ENCODE measurements at regions not wholly inside any gene's neighbourhood (a gene's known extent, or its start where the extent isn't known, plus 50 kb on each side); places are given as distances from the start of the nearest gene placed in this dataset.

GRCh38 chr1:219797683-219798082, 130.7 kb downstream of the SLC30A10 start:
- Histone ChIP-seq H3K36me3 (ENCODE audit: control insufficient read depth, insufficient read depth, low read length) (no peaks in the 10 kb centered on the region), H3K4ac (ENCODE audit: low read depth, low read length) (no peak overlapping the region), H3K18ac (ENCODE audit: low read depth, low read length) (peak overlapping the region; percentile 78; the same call in 1 of the 2 replicates), H3K9ac (ENCODE audit: low read depth, low read length) (no peak overlapping the region), H3K9me3 (ENCODE audit: control insufficient read depth, insufficient read depth, low read length) (no peaks in the 10 kb centered on the region), H4K20me1 (ENCODE audit: insufficient read depth, low read length) (no peaks in the 10 kb centered on the region), H3K4me3 (ENCODE audit: insufficient read depth, low read depth, low read length) (no peak overlapping the region), H4K8ac (ENCODE audit: low read depth in 2 of 2, low read length in 2 of 2) (no peak overlapping the region), H2BK120ac (ENCODE audit: low read depth, low read length) (peak overlapping the region; percentile 10; the same call in 1 of the 2 replicates), H3K27ac (ENCODE audit: insufficient read depth, low read length) (no peak overlapping the region), H2AK9ac (replicated peaks; ENCODE audit: low read depth, low read length, poor library complexity) (no peak overlapping the region), H2BK20ac (ENCODE audit: low read depth, low read length) (no peak overlapping the region; the same call in 1 of the 2 replicates), H3K9me1 (ENCODE audit: insufficient read depth, low read length) (no peaks in the 10 kb centered on the region), H2AFZ (replicated peaks; ENCODE audit: low read length, poor library complexity) (no peak overlapping the region), H3K14ac (replicated peaks; ENCODE audit: low read depth, low read length) (no peak overlapping the region), H3K4me2 (ENCODE audit: low read depth, low read length) (no peak overlapping the region), H2AK5ac (ENCODE audit: low read depth, low read length) (no peak overlapping the region), H4K91ac (ENCODE audit: insufficient read depth, low read depth, low read length) (no peak overlapping the region), H4K5ac (ENCODE audit: low read depth, low read length) (no peak overlapping the region), H3K23ac (ENCODE audit: low read depth, low read length) (no peak overlapping the region), H2BK15ac (ENCODE audit: low read depth, low read length) (no peak overlapping the region), H3K56ac (ENCODE audit: extremely low read depth, insufficient read depth, low read length) (no peak overlapping the region), H3K4me1 (ENCODE audit: control insufficient read depth, insufficient read depth, low read length) (no peaks in the 10 kb centered on the region), H2BK5ac (ENCODE audit: low read depth, low read length, poor library complexity, severe bottlenecking) (no peak overlapping the region), H3K79me1 (ENCODE audit: low read depth in 1 of 2, low read length in 2 of 2) (no peaks in the 10 kb centered on the region), H3K27me3 (ENCODE audit: control insufficient read depth, insufficient read depth, low read length) (no peaks in the 10 kb centered on the region)
- ChIA-PET POLR2A (ENCODE audit: unreplicated experiment) (no interaction called here), CTCF (no interaction called here)
- dilution Hi-C loops (cut with HindIII; ENCODE audit: low sequenced_read_pairs, unreplicated experiment) (no loop called here), intact Hi-C loops (cut with micrococcal nuclease) (no loop called here), in situ Hi-C loops (cut with MboI; ENCODE audit: low sequenced_read_pairs) (no loop called here)
- no TSS peak for BruUV-seq (replicated peaks)
- TF ChIP-seq MAFK (IDR thresholded peaks at IDR 0.05; ENCODE audit: low read depth, low read length) = peak; percentile 76
- TF ChIP-seq POLR2A (IDR thresholded peaks at IDR 0.05; ENCODE audit: low read depth, low read length) = no peak
- WGBS, 2 experiments (ENCODE audit: extremely low coverage in 2 of 2, insufficient read length in 1 of 2) = no CpG with 5 or more reads among the region's 2 CpGs
- no peak for DNase-seq
- no peak for ATAC-seq (ENCODE audit: low read depth)
